ENCODE measurements at regions not wholly inside any gene's neighbourhood (a gene's known extent, or its start where the extent isn't known, plus 50 kb on each side); places are given as distances from the start of the nearest gene placed in this dataset.

DNA sequence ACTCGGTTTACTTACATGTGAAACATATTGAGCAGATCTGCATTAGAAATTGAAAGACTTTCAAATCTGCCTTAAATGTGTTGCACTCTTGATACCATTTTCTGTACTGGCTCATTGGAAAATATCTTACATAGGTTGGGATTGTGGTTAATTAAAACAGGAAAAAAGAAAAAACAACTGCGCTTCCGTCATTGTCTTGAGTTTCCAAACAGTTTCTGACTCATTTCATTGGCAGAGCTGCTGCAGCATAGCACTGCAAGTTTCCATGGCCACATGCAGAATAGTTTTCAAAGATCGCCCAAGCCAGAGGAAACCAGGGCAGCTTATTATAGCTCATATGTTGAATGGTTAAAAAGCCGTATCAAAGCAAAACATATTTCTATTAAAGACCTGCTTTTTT, 446.6 kb upstream of the BCHE start:
- TF ChIP-seq CTCF (IDR thresholded peaks at IDR 0.05): no peak
- no peak for TF ChIP-seq EZH2 (IDR thresholded peaks at IDR 0.05; ENCODE audit: borderline replicate concordance, insufficient read depth, low read depth, low read length, poor library complexity, severe bottlenecking)
